Endodermal cell (in vitro differentiated cells): ENCODE measurements at regions not wholly inside any gene's neighbourhood (a gene's known extent, or its start where the extent isn't known, plus 50 kb on each side); places are given as distances from the start of the nearest gene placed in this dataset.

ENCODE experiments used
- DNase-seq: peaks from one replicate; pipeline ENCODE4 v3.0.0-alpha.2; 2017
- H3K27ac ChIP-seq: 2 replicates; pipeline ENCODE4 v1.5.1; 2013; ENCODE audit warnings: mild to moderate bottlenecking, low read depth, low read length, moderate library complexity
- H3K27me3 ChIP-seq: 2 replicates; pipeline ENCODE4 v1.6.1; 2013; ENCODE audit warnings: mild to moderate bottlenecking, low read length, moderate library complexity; ENCODE audit not compliant: insufficient read depth, control insufficient read depth, poor library complexity, severe bottlenecking
- H3K36me3 ChIP-seq: 2 replicates; pipeline ENCODE4 v1.7.0; 2013; ENCODE audit warnings: mild to moderate bottlenecking, low read length, moderate library complexity; ENCODE audit not compliant: control insufficient read depth, insufficient read depth
- H3K4me1 ChIP-seq: one replicate; pipeline ENCODE4 v1.7.0; 2013; ENCODE audit warnings: low read length; ENCODE audit not compliant: control insufficient read depth, insufficient read depth
- H3K4me3 ChIP-seq: 2 replicates; pipeline ENCODE4 v1.5.1; 2013; ENCODE audit warnings: mild to moderate bottlenecking, low read length, moderate library complexity
- H3K9ac ChIP-seq: 2 replicates; pipeline ENCODE4 v1.6.1; 2013; ENCODE audit warnings: mild to moderate bottlenecking, low read length, moderate library complexity; ENCODE audit not compliant: poor library complexity, severe bottlenecking; ENCODE audit errors: extremely low read depth
- H3K9me3 ChIP-seq: 2 replicates; pipeline ENCODE4 v1.6.1; 2013; ENCODE audit warnings: mild to moderate bottlenecking, low read length, moderate library complexity; ENCODE audit not compliant: control insufficient read depth
- H3K27ac Mint-ChIP-seq: 2 replicates; pipeline ENCODE4 v1.8.0; 2020; ENCODE audit warnings: mixed read lengths
- H3K27me3 Mint-ChIP-seq: 2 replicates; pipeline ENCODE4 v1.8.0; 2021; ENCODE audit warnings: mild to moderate bottlenecking, mixed read lengths; ENCODE audit not compliant: insufficient read depth
- H3K36me3 Mint-ChIP-seq: 2 replicates; pipeline ENCODE4 v1.8.0; 2020; ENCODE audit warnings: low read depth, mixed read lengths
- H3K4me1 Mint-ChIP-seq: 2 replicates; pipeline ENCODE4 v1.8.0; 2020; ENCODE audit warnings: mixed read lengths
- H3K4me3 Mint-ChIP-seq: 2 replicates; pipeline ENCODE4 v1.8.0; 2020; ENCODE audit warnings: mild to moderate bottlenecking, moderate library complexity, mixed read lengths
- H3K9me3 Mint-ChIP-seq: 2 replicates; pipeline ENCODE4 v1.8.0; 2020; ENCODE audit warnings: mild to moderate bottlenecking, mixed read lengths
- WGBS, 2 experiments: methylation state at CpG; one replicate each; pipeline versions ENCODE4 v1.1.5 to v1.1.7; 2013; ENCODE audit warnings: missing lambda C conversion rate in 2 of 2, mixed read lengths in 1 of 2; ENCODE audit not compliant: insufficient coverage in 1 of 2, insufficient read length in 1 of 2; 5-methylcytosine and 5-hydroxymethylcytosine counted together
- TF ChIP-seq, protein P1 (sequence below): fragments of 200-600 bp; sonication (generic); conservative IDR thresholded peaks from 2 replicates; pipeline ENCODE4 v1.5.0; 2021; ENCODE audit warnings: antibody characterized with exemption, mild to moderate bottlenecking

DNA sequence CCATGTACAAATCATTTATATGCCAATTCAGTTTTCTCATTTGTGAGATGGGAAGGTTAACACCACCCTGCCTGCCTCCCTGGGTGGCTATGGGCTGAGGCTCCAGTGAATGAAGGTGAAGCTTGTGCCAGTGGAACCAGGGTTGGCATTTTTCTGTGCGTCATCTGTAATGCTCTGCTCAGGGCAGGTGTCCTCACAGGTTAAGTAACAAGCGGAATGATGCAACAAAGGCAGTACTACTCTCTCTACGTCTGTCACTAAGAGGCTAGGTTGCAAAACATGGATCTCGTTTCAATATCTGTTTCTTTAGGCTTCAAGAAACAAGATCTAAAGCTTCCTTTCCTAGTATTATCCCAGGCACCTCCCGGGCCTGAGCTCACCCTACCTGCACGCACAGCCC lies 67.0 kb upstream of the ZNF648 start:
- H3K4me1 ChIP-seq = no peaks in the 10 kb centered on the region
- H3K4me3 ChIP-seq = no peak overlapping the region
- TF ChIP-seq, protein P1, sequence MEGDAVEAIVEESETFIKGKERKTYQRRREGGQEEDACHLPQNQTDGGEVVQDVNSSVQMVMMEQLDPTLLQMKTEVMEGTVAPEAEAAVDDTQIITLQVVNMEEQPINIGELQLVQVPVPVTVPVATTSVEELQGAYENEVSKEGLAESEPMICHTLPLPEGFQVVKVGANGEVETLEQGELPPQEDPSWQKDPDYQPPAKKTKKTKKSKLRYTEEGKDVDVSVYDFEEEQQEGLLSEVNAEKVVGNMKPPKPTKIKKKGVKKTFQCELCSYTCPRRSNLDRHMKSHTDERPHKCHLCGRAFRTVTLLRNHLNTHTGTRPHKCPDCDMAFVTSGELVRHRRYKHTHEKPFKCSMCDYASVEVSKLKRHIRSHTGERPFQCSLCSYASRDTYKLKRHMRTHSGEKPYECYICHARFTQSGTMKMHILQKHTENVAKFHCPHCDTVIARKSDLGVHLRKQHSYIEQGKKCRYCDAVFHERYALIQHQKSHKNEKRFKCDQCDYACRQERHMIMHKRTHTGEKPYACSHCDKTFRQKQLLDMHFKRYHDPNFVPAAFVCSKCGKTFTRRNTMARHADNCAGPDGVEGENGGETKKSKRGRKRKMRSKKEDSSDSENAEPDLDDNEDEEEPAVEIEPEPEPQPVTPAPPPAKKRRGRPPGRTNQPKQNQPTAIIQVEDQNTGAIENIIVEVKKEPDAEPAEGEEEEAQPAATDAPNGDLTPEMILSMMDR = no peak
- H3K27ac ChIP-seq = no peak overlapping the region
- H3K27me3 Mint-ChIP-seq = no peaks in the 10 kb centered on the region
- H3K27ac Mint-ChIP-seq = no peak overlapping the region
- H3K27me3 ChIP-seq = no peaks in the 10 kb centered on the region
- 92 to 98% methylated on average over 4 to 6 of the region's 6 CpGs for WGBS, 2 experiments
- H3K36me3 Mint-ChIP-seq = no peaks in the 10 kb centered on the region
- no peak overlapping the region for H3K9ac ChIP-seq
- no peak for DNase-seq
- H3K36me3 ChIP-seq = no peaks in the 10 kb centered on the region
- peaks cover 2% of the 10 kb centered on the region for H3K4me1 Mint-ChIP-seq
- H3K9me3 Mint-ChIP-seq = no peaks in the 10 kb centered on the region
- no peak overlapping the region for H3K4me3 Mint-ChIP-seq
- peaks cover 3% of the 10 kb centered on the region for H3K9me3 ChIP-seq

DNA sequence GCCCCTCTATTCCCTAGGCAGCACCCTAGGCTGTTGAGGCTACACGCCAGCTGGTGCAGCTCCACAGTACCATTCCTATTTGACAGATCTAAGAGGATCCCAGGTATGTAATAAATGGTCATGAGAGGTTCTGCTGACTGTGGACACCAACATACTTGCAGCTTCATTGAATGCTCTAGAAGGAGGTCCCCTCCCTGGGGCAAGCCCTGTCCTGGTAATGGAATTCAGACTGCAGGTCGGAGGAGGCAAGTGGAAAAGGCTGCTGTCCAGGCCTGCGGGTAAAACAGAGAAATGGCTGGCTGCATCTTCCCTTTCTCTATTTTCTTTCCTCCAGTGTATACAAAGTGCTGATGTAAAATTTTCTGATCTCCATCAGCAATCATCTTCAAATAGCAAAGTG lies 66.1 kb upstream of the ZNF648 start:
- H3K36me3 Mint-ChIP-seq = no peaks in the 10 kb centered on the region
- Histone ChIP-seq H3K27ac (no peak overlapping the region), H3K36me3 (no peaks in the 10 kb centered on the region), H3K9me3 (no peaks in the 10 kb centered on the region), H3K27me3 (no peaks in the 10 kb centered on the region), H3K4me3 (no peak overlapping the region), H3K9ac (no peak overlapping the region), H3K4me1 (no peaks in the 10 kb centered on the region)
- H3K27ac Mint-ChIP-seq = no peak overlapping the region
- H3K4me3 Mint-ChIP-seq = no peak overlapping the region
- TF ChIP-seq, protein P1 = no peak
- WGBS, 2 experiments = 90 to 100% methylated on average over 2 to 3 of the region's 3 CpGs
- no peaks in the 10 kb centered on the region for H3K9me3 Mint-ChIP-seq
- H3K27me3 Mint-ChIP-seq = no peaks in the 10 kb centered on the region
- DNase-seq = no peak
- H3K4me1 Mint-ChIP-seq = peaks cover 2% of the 10 kb centered on the region

DNA sequence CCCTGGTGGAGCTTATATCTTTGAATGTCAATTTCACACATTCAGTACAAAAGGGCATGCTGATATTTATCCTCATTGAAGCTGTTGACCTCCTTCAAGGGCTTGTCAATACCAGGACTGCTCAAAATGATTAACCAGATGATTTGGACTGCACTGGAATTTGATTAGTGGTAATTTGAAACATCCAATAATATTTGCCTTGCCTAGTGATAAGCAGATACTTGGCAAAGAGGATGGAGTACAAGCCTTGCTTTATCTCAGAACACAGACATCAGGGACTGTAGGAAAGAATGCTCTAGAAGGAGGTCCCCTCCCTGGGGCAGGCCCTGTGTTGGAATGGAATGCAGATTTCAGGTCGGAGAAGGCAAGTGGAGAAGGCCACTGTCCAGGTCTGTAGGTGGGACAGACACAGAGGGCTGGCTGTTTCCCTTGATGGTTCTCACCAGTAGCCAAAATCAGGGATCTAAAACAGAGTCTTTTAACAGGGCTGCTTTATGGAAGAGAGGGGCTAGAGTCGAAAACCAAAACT lies 64.8 kb upstream of the ZNF648 start:
- H3K27me3 ChIP-seq = no peaks in the 10 kb centered on the region
- no peak for DNase-seq
- Mint-ChIP-seq H3K27me3 (no peaks in the 10 kb centered on the region), H3K4me1 (peaks cover 2% of the 10 kb centered on the region), H3K9me3 (no peaks in the 10 kb centered on the region), H3K27ac (no peak overlapping the region), H3K4me3 (no peak overlapping the region), H3K36me3 (no peaks in the 10 kb centered on the region)
- no peaks in the 10 kb centered on the region for H3K4me1 ChIP-seq
- WGBS, 2 experiments = 83 to 89% methylated on average over 1 to 2 of the region's 2 CpGs
- H3K9me3 ChIP-seq = no peaks in the 10 kb centered on the region
- H3K9ac ChIP-seq = no peak overlapping the region
- no peak overlapping the region for H3K27ac ChIP-seq
- no peak overlapping the region for H3K4me3 ChIP-seq
- no peaks in the 10 kb centered on the region for H3K36me3 ChIP-seq
- TF ChIP-seq, protein P1 = no peak
